NCI-H748 treated with DMSO at 0.1 percent for 48 hours (cell line): ENCODE measurements at regions not wholly inside any gene's neighbourhood (a gene's known extent, or its start where the extent isn't known, plus 50 kb on each side); places are given as distances from the start of the nearest gene placed in this dataset.

Experiments used
- DNase-seq: peaks from one replicate; lab custom pipeline; 2025; lab: John Stamatoyannopoulos, UW

GRCh38 chr2:193985272-193985671 is 1671.8 kb upstream of the SLC39A10 start:
- DNase-seq = no peak

- no peak for DNase-seq
Measured at GRCh38 chr2:193980599-193980998, 1676.4 kb upstream of the SLC39A10 start.

- DNase-seq = no peak
Measured at GRCh38 chr2:193973781-193974180, 1683.2 kb upstream of the SLC39A10 start.

GRCh38 chr2:193966590-193966989 is 1690.4 kb upstream of the SLC39A10 start:
- DNase-seq = peak; percentile 17

GRCh38 chr2:193965263-193965662 is 1691.8 kb upstream of the SLC39A10 start:
- no peak for DNase-seq

DNA sequence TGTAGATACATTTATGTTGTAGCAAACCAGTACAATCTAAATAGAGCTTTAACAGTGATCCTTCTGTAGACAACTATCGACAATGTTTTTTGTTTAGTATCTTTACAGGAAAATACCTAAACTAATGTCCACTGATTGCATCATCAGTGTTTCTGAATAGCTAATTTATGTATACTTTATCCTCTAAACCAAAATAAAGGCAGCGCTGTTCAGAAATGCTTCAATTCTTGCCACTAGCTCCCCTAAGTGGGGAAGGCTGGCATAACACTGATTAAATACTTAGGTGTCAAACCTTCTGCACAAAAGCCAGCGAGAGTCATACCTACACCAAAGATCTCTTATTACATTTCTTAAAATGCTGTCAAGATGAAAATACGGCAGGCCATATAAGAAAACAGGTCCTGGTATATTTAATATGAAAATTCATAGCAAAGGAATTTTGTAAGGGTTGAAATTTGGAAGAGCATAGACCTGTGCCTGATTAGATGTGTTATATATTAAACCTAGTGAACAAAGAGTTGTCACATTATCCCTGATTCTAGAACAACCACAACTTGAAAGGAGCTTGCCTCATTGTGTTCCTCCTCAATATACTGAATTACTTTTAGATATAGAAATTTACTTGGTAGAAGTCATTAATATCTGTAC is 1693.4 kb upstream of the SLC39A10 start:
- DNase-seq = peak; percentile 48

- no peak for DNase-seq
Measured at GRCh38 chr2:193946806-193947205, 1710.2 kb upstream of the SLC39A10 start.

DNA sequence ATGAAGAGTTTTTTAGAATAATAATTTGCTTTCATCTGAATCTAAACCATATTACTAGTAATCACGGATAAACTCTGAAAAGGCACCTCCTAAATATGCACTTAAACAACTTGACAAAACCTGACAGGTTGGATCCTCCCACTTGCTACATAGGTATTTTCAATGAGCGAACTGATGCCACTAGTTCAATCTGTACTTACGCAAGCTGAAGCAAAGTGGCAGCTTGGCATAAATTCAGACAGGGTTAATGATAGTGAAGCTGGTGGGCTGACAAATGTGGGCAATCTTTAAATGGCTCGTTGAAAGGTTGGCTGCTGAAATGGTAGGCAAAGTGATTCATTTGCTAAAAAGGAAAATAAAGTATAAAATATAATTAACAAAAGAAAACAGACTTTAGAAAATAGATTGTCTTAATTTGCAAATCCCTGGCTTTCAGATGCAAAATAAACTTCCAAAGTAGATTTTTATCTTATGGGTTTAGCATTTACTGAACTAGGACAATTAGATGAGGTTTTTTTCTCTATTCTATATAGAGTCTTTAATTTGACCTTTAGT is 1713.5 kb upstream of the SLC39A10 start:
- no peak for DNase-seq

DNA sequence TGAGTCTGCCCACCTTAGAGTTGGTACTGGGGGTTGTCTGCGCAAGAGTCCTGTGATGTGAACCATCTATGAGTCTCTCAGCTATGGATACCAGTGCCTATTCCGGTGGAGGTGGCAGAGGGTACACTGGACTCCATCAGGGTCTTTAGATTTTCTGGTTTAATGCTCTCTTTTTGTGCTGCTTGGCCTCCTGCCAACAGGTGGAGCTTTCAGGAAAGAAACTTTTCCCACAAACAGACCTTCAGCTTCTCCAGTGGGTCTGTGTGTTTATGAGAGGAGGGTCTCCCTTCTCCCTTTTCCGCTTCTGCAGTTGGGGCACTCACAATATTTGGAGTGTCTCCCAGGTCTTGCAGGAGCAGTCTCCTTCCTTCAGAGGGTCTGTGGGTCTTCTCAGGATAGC is 1721.9 kb upstream of the SLC39A10 start:
- DNase-seq = no peak

DNA sequence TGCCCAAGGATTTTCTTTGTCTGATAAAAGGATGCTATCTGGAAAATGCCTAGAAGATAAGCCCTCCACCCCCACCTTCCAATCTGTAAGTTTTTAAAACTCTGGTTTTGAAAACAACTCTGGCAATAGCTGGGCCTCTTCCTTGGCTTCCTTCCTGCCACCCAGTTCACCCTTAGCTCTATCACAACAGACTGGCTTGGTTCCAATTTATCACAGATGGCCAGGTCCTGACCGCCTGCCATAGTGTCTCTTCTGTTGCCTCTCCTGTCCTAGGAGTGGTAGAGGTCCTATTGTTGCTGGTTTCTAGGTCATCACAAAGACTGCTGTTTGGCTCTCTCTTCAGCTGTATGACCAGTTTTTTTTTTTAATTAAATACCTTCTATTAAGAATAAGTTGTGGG is 1727.9 kb upstream of the SLC39A10 start:
- no peak for DNase-seq

- no peak for DNase-seq
Measured at GRCh38 chr2:193907561-193907960, 1712.8 kb upstream of the TMEFF2 start.

DNA sequence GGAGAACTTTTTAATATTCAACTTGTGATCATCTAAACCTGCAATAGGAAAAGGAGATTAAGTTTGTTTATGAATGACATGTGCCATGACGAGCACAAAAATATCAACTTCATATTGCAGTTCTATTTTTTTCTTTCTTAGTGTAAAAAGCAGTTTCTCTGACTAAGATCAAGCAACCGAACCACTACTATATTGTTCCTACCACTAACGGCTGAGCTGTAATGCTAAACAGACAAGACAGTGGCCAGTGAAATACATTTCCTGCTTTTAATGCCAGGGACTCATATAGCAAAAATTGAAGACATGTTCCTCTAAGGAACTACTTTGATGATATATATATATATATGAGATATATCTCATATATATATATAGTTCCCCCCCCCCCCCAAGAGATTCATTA is 1705.6 kb upstream of the TMEFF2 start:
- DNase-seq = no peak

- DNase-seq = no peak
Measured at GRCh38 chr2:193895226-193895625, 1700.5 kb upstream of the TMEFF2 start.

DNA sequence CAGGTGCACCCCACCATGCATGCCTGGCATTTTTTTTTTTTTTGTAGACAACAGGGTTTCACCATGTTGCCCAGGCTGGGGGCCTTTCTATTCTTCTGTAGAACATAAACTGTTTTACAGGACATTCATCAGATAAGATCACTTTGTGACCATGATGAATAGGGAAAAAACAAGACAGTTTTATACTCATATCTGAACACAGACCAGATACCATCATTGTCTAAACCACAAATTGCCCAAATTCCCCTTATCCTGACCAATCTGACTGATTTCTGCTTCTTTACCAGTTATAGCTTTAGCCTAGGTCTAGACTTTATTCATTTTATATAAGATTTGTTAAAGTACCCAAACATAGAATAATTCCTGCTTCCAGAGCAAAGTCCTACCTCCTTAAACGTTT is 1699.3 kb upstream of the TMEFF2 start:
- DNase-seq = no peak

DNA sequence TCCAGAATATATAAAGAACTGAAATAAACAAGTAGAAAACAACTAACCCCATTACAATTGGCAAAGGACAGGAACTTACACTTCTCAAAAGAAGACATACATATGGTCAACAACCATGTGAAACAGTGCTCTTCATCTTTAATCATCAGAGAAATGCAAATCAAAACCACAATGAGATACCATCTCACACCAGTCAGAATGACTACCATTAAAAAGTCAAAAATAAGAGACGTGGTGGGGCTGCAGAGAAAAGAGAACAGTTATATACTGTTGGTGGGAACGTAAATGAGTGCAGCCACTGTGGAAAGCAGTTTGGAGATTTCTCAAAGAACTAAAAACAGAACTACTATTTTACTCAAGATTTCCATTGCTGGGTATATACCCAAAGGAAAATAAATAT is 1696.3 kb upstream of the TMEFF2 start:
- DNase-seq = no peak

DNA sequence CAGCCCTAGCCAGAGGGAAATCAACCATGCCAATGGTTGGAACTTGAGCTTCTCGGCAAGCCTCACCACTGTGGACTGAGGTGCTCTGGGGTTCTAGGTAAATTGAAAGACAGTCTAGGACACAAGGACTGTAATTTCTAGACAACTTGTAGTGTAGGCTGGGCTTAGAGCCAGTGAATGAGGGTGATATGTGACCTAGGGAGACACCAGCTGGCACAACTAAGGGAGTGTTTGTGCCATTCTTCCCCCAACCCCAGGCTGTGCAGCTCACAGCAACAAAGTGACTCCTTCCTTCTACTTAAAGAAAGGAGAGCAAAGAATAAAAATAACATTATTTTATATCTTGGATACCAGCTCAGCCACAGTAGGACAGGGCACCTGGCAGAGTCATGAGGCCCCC is 1690.7 kb upstream of the TMEFF2 start:
- DNase-seq = no peak

DNA sequence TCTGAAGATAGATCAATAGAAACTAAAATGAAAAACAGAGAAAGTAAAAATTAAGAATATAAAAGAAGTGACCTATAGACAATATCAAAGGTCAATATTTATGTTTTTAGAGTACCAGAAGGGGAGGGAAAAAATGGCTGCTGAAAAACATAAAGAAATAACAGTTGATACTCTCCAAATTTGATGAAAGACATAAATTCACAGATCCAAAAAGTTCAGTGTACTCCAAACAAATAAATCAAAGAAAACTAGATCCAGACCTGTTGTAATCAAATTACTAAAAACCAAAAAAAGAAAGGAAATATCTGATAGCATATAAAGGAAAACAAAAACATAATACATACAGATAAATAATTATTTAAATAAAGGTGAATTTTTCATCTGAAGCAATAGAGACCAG is 1689.1 kb upstream of the TMEFF2 start:
- no peak for DNase-seq

DNA sequence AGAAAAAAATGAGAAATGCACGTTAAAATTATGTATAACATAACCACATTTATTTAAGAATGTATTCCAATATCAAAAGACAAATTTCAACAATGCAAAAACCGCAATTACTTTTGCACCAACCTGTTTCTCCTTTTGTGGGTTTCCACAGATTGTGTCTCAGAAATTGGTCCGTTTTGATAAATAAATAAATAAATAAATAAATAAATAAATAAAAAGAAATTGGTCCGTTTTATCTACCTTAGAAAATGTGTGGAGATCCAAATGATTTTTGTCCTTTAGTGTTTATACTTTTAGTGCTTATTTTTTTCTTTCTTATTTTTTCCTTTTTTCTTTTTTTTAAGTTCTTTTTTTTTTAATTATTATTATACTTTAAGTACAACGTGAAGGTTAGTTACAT is 1682.2 kb upstream of the TMEFF2 start:
- no peak for DNase-seq

GRCh38 chr2:193869564-193869963 is 1674.8 kb upstream of the TMEFF2 start:
- DNase-seq = no peak

- no peak for DNase-seq
Measured at GRCh38 chr2:193868833-193869232, 1674.1 kb upstream of the TMEFF2 start.

DNA sequence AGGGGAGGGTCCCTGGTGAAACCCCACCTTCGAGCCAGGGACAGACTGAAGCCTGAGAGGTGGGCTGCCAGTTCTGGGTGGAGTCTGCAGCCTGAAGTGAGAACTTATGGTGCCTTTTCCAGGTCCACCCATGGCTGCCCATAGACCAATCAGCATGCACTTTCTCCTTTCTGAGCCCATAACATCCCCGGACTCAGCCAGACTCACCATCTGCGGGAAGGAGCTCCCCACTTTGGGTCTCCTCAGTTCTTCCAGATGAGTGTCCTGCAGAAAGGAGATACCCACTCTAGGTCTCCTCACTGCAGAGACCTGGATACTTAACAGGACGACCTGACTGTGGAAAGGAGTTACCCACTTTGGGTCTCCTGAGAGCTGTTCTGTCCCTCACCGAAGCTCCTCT is 1673.4 kb upstream of the TMEFF2 start:
- DNase-seq = no peak

DNA sequence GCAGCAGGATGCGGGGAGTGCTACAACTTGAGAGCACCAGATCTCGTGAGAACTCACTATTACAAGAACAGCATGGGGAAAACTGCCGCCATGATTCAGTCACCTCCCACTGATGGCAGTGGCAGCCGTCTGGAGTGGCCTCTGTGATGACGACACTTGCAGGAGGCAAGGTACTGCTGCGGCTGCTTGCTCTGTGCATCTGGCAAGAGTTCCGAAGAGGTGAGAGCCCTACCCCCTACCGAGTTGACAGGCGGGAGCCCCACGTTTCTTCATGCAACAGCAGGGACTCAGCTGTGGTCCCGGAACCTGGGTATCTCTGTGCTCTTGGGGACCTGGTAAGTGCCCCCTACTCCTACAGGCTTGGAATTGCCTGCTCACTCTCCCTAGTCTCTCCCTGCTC is 1672.7 kb upstream of the TMEFF2 start:
- no peak for DNase-seq

DNA sequence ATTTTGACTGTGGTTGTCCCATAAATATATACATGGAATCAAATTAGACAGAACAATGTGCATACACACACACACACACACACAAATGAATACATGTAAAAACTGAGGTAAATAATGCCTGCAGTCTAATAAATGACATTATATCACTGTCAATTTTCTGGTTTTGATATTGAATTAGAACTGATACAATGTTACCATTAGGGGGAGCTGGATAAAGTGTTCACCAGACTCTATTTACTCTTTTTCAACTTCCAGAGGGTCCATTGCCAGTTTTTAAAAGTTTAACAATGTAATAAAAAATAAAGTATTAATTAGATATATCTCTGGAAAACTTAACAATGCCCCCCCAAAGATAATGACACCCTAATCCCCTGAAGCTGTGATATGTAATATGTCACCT is 1666.8 kb upstream of the TMEFF2 start:
- no peak for DNase-seq

DNA sequence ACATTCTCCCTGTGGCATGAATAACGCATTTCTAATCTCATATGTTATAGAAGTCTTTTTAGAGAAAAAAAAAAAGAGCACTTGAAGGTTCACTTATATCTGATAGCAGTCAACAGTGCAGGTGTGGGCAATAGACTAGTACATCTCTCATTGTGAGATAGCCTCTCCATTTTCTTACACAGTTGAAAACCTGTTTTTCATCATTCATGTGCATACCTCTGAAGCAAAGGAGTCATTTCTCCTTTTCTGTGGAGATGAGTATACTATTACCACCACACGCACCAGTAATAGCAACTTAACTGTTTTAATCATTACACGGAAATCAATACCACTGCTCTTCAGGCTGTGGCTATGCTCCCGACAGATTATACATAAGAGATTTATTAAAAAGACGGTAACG is 1653.3 kb upstream of the TMEFF2 start:
- no peak for DNase-seq
